ENCODE measurements at regions not wholly inside any gene's neighbourhood (a gene's known extent, or its start where the extent isn't known, plus 50 kb on each side); places are given as distances from the start of the nearest gene placed in this dataset.
"Not testable (repeated sequence)": the region's sequence is repeated elsewhere in the genome, so short reads cannot be mapped to it uniquely, and the experiment has no call there.

GRCh38 chr10:124324451-124324850, 94.3 kb downstream of the OAT start:
- DNase-seq: no peak

GRCh38 chr10:124323806-124324205, 94.9 kb downstream of the OAT start:
- no peak for DNase-seq

GRCh38 chr10:124323111-124323725, 95.5 kb downstream of the OAT start:
- DNase-seq: no peak

- no peak for DNase-seq
These were observed 96.3 kb downstream of the OAT start for GRCh38 chr10:124322191-124322980.

- DNase-seq: no peak
These were observed 97.2 kb downstream of the OAT start for GRCh38 chr10:124321433-124322089.

GRCh38 chr10:124320778-124321432, 97.8 kb downstream of the OAT start:
- no peak for DNase-seq

GRCh38 chr10:124319926-124320391, 98.8 kb downstream of the OAT start:
- no peak for DNase-seq

- not testable (repeated sequence) for DNase-seq
These were observed 99.2 kb downstream of the OAT start for GRCh38 chr10:124319520-124319919.

- DNase-seq: no peak
These were observed 99.9 kb downstream of the OAT start for GRCh38 chr10:124318811-124319210.

GRCh38 chr10:124318076-124318475, 100.6 kb downstream of the OAT start:
- no peak for DNase-seq

GRCh38 chr10:124316326-124316725, 102.4 kb downstream of the OAT start:
- no peak for DNase-seq

GRCh38 chr10:124315591-124316270, 103.0 kb downstream of the OAT start:
- no peak for DNase-seq

GRCh38 chr10:124313374-124313773, 105.3 kb downstream of the OAT start:
- no peak for DNase-seq

- DNase-seq: no peak
These were observed 109.9 kb downstream of the OAT start for GRCh38 chr10:124308811-124309210.

GRCh38 chr10:124308056-124308645, 110.6 kb downstream of the OAT start:
- DNase-seq: no peak

GRCh38 chr10:124307591-124307990, 111.1 kb downstream of the OAT start:
- DNase-seq: no peak

- no peak for DNase-seq
These were observed 111.8 kb downstream of the OAT start for GRCh38 chr10:124306922-124307371.

GRCh38 chr10:124306520-124306919, 112.2 kb downstream of the OAT start:
- DNase-seq: no peak

GRCh38 chr10:124305984-124306383, 112.7 kb downstream of the OAT start:
- no peak for DNase-seq

- no peak for DNase-seq
These were observed 113.6 kb downstream of the OAT start for GRCh38 chr10:124305131-124305530.

GRCh38 chr10:124303662-124304418, 114.9 kb downstream of the OAT start:
- DNase-seq: no peak
